SK-N-SH (cell line): ENCODE measurements at regions not wholly inside any gene's neighbourhood (a gene's known extent, or its start where the extent isn't known, plus 50 kb on each side); places are given as distances from the start of the nearest gene placed in this dataset.
"Not testable (repeated sequence)": the region's sequence is repeated elsewhere in the genome, so short reads cannot be mapped to it uniquely, and the experiment has no call there.

ENCODE experiments used
- CTCF ChIP-seq: fragments of 200-600 bp; sonication (generic); IDR thresholded peaks from 2 replicates; pipeline ENCODE4 v1.6.1; 2017; ENCODE audit warnings: antibody characterized with exemption, mild to moderate bottlenecking, moderate library complexity
- EP300 ChIP-seq, 2 experiments: IDR thresholded peaks; 2 replicates each; pipeline versions ENCODE4 v1.4.0 to v1.6.1; 2012; ENCODE audit warnings: borderline replicate concordance in 1 of 2, low read depth in 1 of 2, low read length in 1 of 2
- EZH2phosphoT487 ChIP-seq: fragments of 200-600 bp; sonication (generic); IDR thresholded peaks from 2 replicates; pipeline ENCODE4 v1.6.1; 2017; ENCODE audit warnings: low read depth, mixed run types, mild to moderate bottlenecking, antibody characterized with exemption, moderate library complexity, borderline replicate concordance
- JUND ChIP-seq: IDR thresholded peaks from 2 replicates; pipeline ENCODE4 v1.4.0; 2012
- MXI1 ChIP-seq: IDR thresholded peaks from 2 replicates; pipeline ENCODE4 v1.6.1; 2012; ENCODE audit warnings: mild to moderate bottlenecking, low read depth, low read length, improper control_type of control experiment
- NRF1 ChIP-seq: IDR thresholded peaks from 2 replicates; pipeline ENCODE4 v1.6.1; 2012; ENCODE audit warnings: low read depth, mild to moderate bottlenecking, low read length
- POLR2AphosphoS5 ChIP-seq: IDR thresholded peaks from 2 replicates; pipeline ENCODE4 v1.6.1; 2012; ENCODE audit warnings: low read depth, low read length
- RAD21 ChIP-seq: IDR thresholded peaks from 2 replicates; pipeline ENCODE4 v1.6.1; 2012; ENCODE audit warnings: mild to moderate bottlenecking, low read length
- REST ChIP-seq: IDR thresholded peaks from 2 replicates; pipeline ENCODE4 v1.6.1; 2012; ENCODE audit warnings: mild to moderate bottlenecking, low read depth, low read length, moderate library complexity
- RFX5 ChIP-seq: IDR thresholded peaks from 2 replicates; pipeline ENCODE4 v1.6.1; 2012; ENCODE audit warnings: mild to moderate bottlenecking, improper control_type of control experiment, low read length
- SIN3A ChIP-seq: IDR thresholded peaks from 2 replicates; pipeline ENCODE4 v1.6.1; 2012; ENCODE audit warnings: low read depth, mild to moderate bottlenecking, low read length, moderate library complexity, borderline replicate concordance
- TCF12 ChIP-seq: IDR thresholded peaks from 2 replicates; pipeline ENCODE4 v1.4.0; 2012
- USF2 ChIP-seq: fragments of 150-350 bp; IDR thresholded peaks from 2 replicates; pipeline ENCODE4 v1.6.1; 2017; ENCODE audit warnings: antibody characterized with exemption, low read length, low read depth, borderline replicate concordance

- TF ChIP-seq RAD21; SIN3A; REST; CTCF; EZH2phosphoT487; EP300 (IDR thresholded peaks at IDR 0.05; ENCODE audit: borderline replicate concordance in 1 of 2, low read depth in 1 of 2, low read length in 1 of 2); USF2; TCF12; RFX5; POLR2AphosphoS5; MXI1; NRF1; JUND: not testable (repeated sequence)
These were observed 962.3 kb downstream of the CNTNAP5 start for GRCh38 chr2:124987436-124987835.
